PFSK-1 (cell line): ENCODE measurements at regions not wholly inside any gene's neighbourhood (a gene's known extent, or its start where the extent isn't known, plus 50 kb on each side); places are given as distances from the start of the nearest gene placed in this dataset.

Source experiments
- POLR2AphosphoS5 ChIP-seq: IDR thresholded peaks from 2 replicates; pipeline ENCODE4 v1.6.1; 2012; ENCODE audit warnings: low read depth, mild to moderate bottlenecking, control low read depth, low read length, moderate library complexity
- SIN3A ChIP-seq: IDR thresholded peaks from 2 replicates; pipeline ENCODE4 v1.6.1; 2012; ENCODE audit warnings: mild to moderate bottlenecking, low read length, moderate library complexity, borderline replicate concordance; ENCODE audit not compliant: insufficient read depth

- TF ChIP-seq POLR2AphosphoS5 (no peak), SIN3A (no peak)
These were observed 93.9 kb downstream of the RHOB start for GRCh38 chr2:20540587-20541293.
